AG04450 (cell line): ENCODE measurements at regions not wholly inside any gene's neighbourhood (a gene's known extent, or its start where the extent isn't known, plus 50 kb on each side); places are given as distances from the start of the nearest gene placed in this dataset.

ENCODE experiments used
- CTCF ChIA-PET: fragments of 300-600, 350-600 bp; formaldehyde crosslinking; extraction: SDS; loops from one replicate; lab custom pipeline; 2022; ENCODE audit warnings: antibody characterized with exemption, inconsistent platforms; lab: Charles Lee
- POLR2A ChIA-PET: fragments of 350-600 bp; formaldehyde crosslinking; extraction: SDS; loops from one replicate; lab custom pipeline; 2021; ENCODE audit warnings: antibody characterized with exemption, inconsistent platforms; lab: Yijun Ruan, JAX
- DNase-seq: peaks from one replicate; pipeline ENCODE4 v3.0.0-alpha.2; 2011; ENCODE audit warnings: low read depth, low spot score
- H3K27ac ChIP-seq: one replicate; pipeline ENCODE4 v1.5.1; 2012; ENCODE audit warnings: low read depth, low read length, control low read depth
- H3K27me3 ChIP-seq: one replicate; pipeline ENCODE4 v1.6.0; 2012; ENCODE audit warnings: low read length; ENCODE audit not compliant: control insufficient read depth, insufficient read depth
- H3K4me3 ChIP-seq: 2 replicates; pipeline ENCODE4 v1.5.1; 2011; ENCODE audit warnings: mild to moderate bottlenecking, low read depth, low read length, control low read depth
- H3K9me3 ChIP-seq: 2 replicates; pipeline ENCODE4 v1.5.1; 2012; ENCODE audit warnings: low read length; ENCODE audit not compliant: control insufficient read depth, insufficient read depth
- CTCF ChIP-seq: IDR thresholded peaks from 2 replicates; pipeline ENCODE4 v1.5.1; 2011; ENCODE audit warnings: low read depth, low read length, control low read depth, inconsistent platforms

GRCh38 chr2:226424971-226425370 is 374.6 kb downstream of the IRS1 start:
- H3K27me3 ChIP-seq = no peaks in the 10 kb centered on the region
- no peak for TF ChIP-seq CTCF
- H3K9me3 ChIP-seq = no peaks in the 10 kb centered on the region
- DNase-seq = no peak
- H3K4me3 ChIP-seq = no peak overlapping the region
- peak overlapping the region; percentile 43 for H3K27ac ChIP-seq
- CTCF ChIA-PET = interaction anchor here (1.0 kb wide), 1 partner anchor 378 kb away, joined by 4 read pairs; no protein-coding TSS in a partner anchor
- POLR2A ChIA-PET = no interaction called here

GRCh38 chr2:226423498-226423960 is 376.1 kb downstream of the IRS1 start:
- ChIA-PET CTCF (interaction anchor here (0.6 kb wide), 1 partner anchor 373 kb away, joined by 3 read pairs; no protein-coding TSS in a partner anchor), POLR2A (interaction anchor here (0.6 to 1.2 kb wide), 5 partner anchors 60 to 373 kb away, joined by 3 to 6 read pairs (median 4); no protein-coding TSS in a partner anchor)
- H3K27me3 ChIP-seq = no peaks in the 10 kb centered on the region
- H3K27ac ChIP-seq = peak overlapping the region; percentile 34
- peak overlapping the region; percentile 2; the same call in 1 of the 2 replicates for H3K4me3 ChIP-seq
- DNase-seq = no peak
- no peak for TF ChIP-seq CTCF
- H3K9me3 ChIP-seq = no peaks in the 10 kb centered on the region

GRCh38 chr2:226420646-226421045 is 379.0 kb downstream of the IRS1 start:
- TF ChIP-seq CTCF = no peak
- POLR2A ChIA-PET = no interaction called here
- DNase-seq = no peak
- Histone ChIP-seq H3K9me3 (no peaks in the 10 kb centered on the region), H3K27me3 (no peaks in the 10 kb centered on the region), H3K27ac (no peak overlapping the region), H3K4me3 (no peak overlapping the region)
- CTCF ChIA-PET = no interaction called here

GRCh38 chr2:226418521-226418920 is 381.1 kb downstream of the IRS1 start:
- Histone ChIP-seq H3K27ac (no peak overlapping the region), H3K9me3 (no peaks in the 10 kb centered on the region), H3K27me3 (no peaks in the 10 kb centered on the region), H3K4me3 (no peak overlapping the region)
- TF ChIP-seq CTCF = no peak
- DNase-seq = no peak
- ChIA-PET CTCF (no interaction called here), POLR2A (no interaction called here)

- ChIA-PET CTCF (interaction anchor here (0.6 kb wide), 1 partner anchor 17 kb away, joined by 3 read pairs; no protein-coding TSS in a partner anchor), POLR2A (no interaction called here)
- Histone ChIP-seq H3K4me3 (no peak overlapping the region), H3K9me3 (no peaks in the 10 kb centered on the region), H3K27ac (no peak overlapping the region), H3K27me3 (no peaks in the 10 kb centered on the region)
- DNase-seq = no peak
- no peak for TF ChIP-seq CTCF
Measured at GRCh38 chr2:226414335-226414734, 385.3 kb downstream of the IRS1 start.
